Heart right ventricle (tissue), 16 donors: ENCODE measurements at regions not wholly inside any gene's neighbourhood (a gene's known extent, or its start where the extent isn't known, plus 50 kb on each side); places are given as distances from the start of the nearest gene placed in this dataset.

ENCODE experiments used
- ATAC-seq, 8 donors: fragments of 200-7000 bp; cut with Tn5 transposase; one replicate each; pipeline ENCODE4 v1.9.1; 2020; ENCODE audit warnings: mild to moderate bottlenecking in 8 of 8, moderate library complexity in 8 of 8, moderate number of reproducible peaks in 1 of 8
- DNase-seq, 2 donors: peaks; one replicate each; pipeline ENCODE4 v3.0.0-alpha.2; 2020
- H3K27ac ChIP-seq, 10 donors: fragments of 200-600 bp; sonication (generic) in 2 of 10; one replicate each; pipeline versions ENCODE4 v1.5.0 to v1.8.0; 2020 to 2022; ENCODE audit warnings: mild to moderate bottlenecking in 3 of 10
- H3K27me3 ChIP-seq, 7 donors: fragments of 200-600 bp; one replicate each; pipeline ENCODE4 v1.8.0; 2021 to 2022; ENCODE audit warnings: mild to moderate bottlenecking in 2 of 7
- H3K36me3 ChIP-seq, 9 donors: fragments of 200-600 bp; sonication (generic) in 1 of 9; one replicate each; pipeline versions ENCODE4 v1.5.0 to v1.8.0; 2020 to 2022; ENCODE audit warnings: mild to moderate bottlenecking in 2 of 9
- H3K4me1 ChIP-seq, 9 donors: fragments of 200-600 bp; sonication (generic) in 1 of 9; one replicate each; pipeline versions ENCODE4 v1.5.0 to v1.8.0; 2020 to 2022; ENCODE audit warnings: mild to moderate bottlenecking in 4 of 9
- H3K4me3 ChIP-seq, 10 donors: fragments of 200-600 bp; sonication (generic) in 2 of 10; one replicate each; pipeline versions ENCODE4 v1.5.0 to v1.8.0; 2020 to 2022; ENCODE audit warnings: mild to moderate bottlenecking in 7 of 10, moderate library complexity in 2 of 10
- H3K9me3 ChIP-seq, 11 donors: fragments of 200-600 bp in 10 of 11; sonication (generic) in 2 of 11; one replicate each; pipeline versions ENCODE4 v1.5.0 to v1.8.0; 2013 to 2022; ENCODE audit warnings: mild to moderate bottlenecking in 2 of 11, control low read depth in 1 of 11, moderate library complexity in 1 of 11
- WGBS, 2 donors: extraction: QIAGEN DNeasy Blood & Tissue Kit; methylation state at CpG; one replicate each; pipeline ENCODE4 v1.1.7; 2013; ENCODE audit warnings: inconsistent platforms in 1 of 2; 5-methylcytosine and 5-hydroxymethylcytosine counted together
- intact Hi-C, 10 donors: fragments of 100-400 bp; cut with DNase I; formaldehyde crosslinking; loops; one replicate each; pipeline versions ENCODE4 v1.11.1 to v1.14.2; 2022
- TF ChIP-seq, protein P1 (sequence below), 9 donors: fragments of 200-600 bp; sonication (generic) in 2 of 9; IDR thresholded peaks; one replicate each; pipeline versions ENCODE4 v1.5.0 to v1.8.0; 2021 to 2022; ENCODE audit warnings: antibody characterized with exemption in 9 of 9, mild to moderate bottlenecking in 5 of 9, moderate library complexity in 1 of 9
- donor health status: Arrhythmogenic right ventricular cardiomyopathy.
- donor health status: ischemic (EF 13 %, LVEDD 7.1; RV severe dilation, severe dysfunction).
- donor health status: healthy with polysubstance abuse.
- donor health status: DM: no; HTN: yes; CAD: no.
- donor health status: DM: no; HTN: no; CAD: no.
- donor health status: ischemic (EF 25% LVEDD 6.9; RV normal size, moderate dysfunction).
- donor health status: ischemic (EF 25% LVEDD 5.7; RV mildly dilated, moderate dysfunction).
- donor health status: healthy.
- donor health status: DM: yes; HTN: yes; CAD: no.
- donor health status: Ischemic cardiomyopathy.
- donor health status: ischemic (EF 35%, LVEDD 5.7; RV mildly dilated, moderate dysfunction).
- donor health status: nonischemic (EF 11% LVEDD 7.7; RV severe dilation, severe dysfunction).
- donor health status: DM: yes; HTN: yes; CAD: no.
- donor health status: PGD.
- donor health status: ischemic (EF 29% LVEDD 5.4; RV normal size, mild dysfunction).
- donor health status: nonischemic (EF 23%, LVEDD 6.1; RV moderate dilation, normal function).

DNA sequence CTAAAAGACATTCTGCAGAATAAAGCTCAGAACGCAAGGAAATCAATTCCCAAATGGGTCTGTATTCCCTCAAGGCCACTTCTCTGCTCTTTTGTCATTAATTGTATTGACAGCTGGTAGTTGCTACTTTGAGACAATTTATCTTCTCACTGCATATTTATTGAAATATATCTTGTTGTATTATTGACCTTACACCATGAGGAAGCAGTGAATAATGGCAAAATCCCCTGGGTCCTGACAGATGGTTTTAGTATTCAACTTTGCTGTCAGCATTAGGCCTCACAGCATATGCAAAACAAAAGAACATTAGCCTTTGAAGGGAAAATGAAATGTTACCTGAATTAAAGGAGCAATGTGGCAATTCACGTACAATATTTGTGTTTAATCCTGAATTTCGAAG, 406.1 kb upstream of the TRAM1L1 start:
- peaks cover 0 to 3% (median 0%) of the 10 kb centered on the region in 9 donors for H3K4me1 ChIP-seq
- no peak overlapping the region for H3K27ac ChIP-seq
- peak in 1 of 8 donors; percentile 68 for ATAC-seq
- TF ChIP-seq, protein P1, sequence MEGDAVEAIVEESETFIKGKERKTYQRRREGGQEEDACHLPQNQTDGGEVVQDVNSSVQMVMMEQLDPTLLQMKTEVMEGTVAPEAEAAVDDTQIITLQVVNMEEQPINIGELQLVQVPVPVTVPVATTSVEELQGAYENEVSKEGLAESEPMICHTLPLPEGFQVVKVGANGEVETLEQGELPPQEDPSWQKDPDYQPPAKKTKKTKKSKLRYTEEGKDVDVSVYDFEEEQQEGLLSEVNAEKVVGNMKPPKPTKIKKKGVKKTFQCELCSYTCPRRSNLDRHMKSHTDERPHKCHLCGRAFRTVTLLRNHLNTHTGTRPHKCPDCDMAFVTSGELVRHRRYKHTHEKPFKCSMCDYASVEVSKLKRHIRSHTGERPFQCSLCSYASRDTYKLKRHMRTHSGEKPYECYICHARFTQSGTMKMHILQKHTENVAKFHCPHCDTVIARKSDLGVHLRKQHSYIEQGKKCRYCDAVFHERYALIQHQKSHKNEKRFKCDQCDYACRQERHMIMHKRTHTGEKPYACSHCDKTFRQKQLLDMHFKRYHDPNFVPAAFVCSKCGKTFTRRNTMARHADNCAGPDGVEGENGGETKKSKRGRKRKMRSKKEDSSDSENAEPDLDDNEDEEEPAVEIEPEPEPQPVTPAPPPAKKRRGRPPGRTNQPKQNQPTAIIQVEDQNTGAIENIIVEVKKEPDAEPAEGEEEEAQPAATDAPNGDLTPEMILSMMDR (IDR thresholded peaks at IDR 0.05) = no peak
- WGBS, 2 donors = 52 to 53% methylated on average over 3 of the region's 3 CpGs
- intact Hi-C loops = no loop called here
- no peak overlapping the region for H3K4me3 ChIP-seq
- no peaks in the 10 kb centered on the region for H3K9me3 ChIP-seq
- H3K36me3 ChIP-seq = no peaks in the 10 kb centered on the region
- no peaks in the 10 kb centered on the region for H3K27me3 ChIP-seq
- no peak for DNase-seq

DNA sequence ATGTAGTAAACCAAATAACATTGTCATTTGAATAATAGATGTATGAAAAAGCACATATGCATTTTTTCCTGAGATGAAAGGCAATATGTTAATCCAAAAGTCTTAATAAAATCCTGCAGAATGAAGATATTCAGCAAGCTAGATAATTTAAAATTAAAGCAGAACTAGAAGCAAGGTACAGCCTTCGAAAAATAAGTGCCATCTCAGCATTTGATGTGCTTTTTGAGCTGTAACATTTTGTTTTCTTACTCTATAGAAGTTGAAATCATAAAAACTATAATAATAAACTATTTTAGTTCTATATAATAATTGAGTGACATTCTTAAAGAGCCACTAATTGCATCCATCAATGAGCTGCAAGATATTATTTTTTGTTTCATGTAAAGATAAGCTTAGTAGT, 410.4 kb upstream of the TRAM1L1 start:
- no peak overlapping the region for H3K27ac ChIP-seq

DNA sequence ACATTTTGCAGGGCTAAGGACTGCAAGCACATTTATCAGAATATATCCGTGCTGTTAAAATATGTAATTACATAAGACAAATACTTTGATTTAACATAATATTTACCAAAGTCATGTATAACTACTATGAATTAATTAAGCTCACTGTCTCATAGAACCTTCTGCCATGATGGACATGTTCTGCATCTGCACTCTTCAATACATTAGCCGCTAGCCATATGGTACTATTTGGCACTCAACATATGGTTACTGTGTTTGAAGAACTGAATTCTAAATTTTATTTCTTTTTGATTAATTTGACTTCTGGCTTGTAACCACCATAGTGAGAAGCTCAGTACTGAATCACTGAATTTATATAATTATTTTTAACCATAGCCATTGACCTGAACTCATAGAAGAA, 427.0 kb upstream of the TRAM1L1 start:
- Histone ChIP-seq H3K27me3 (no peaks in the 10 kb centered on the region), H3K27ac (no peak overlapping the region), H3K9me3 (peaks cover 0 to 2% (median 0%) of the 10 kb centered on the region in 11 donors), H3K4me1 (no peaks in the 10 kb centered on the region), H3K36me3 (no peaks in the 10 kb centered on the region), H3K4me3 (no peak overlapping the region)
- DNase-seq = no peak
- no peak for ATAC-seq
- WGBS, 2 donors = 93 to 94% methylated on average over 2 of the region's 2 CpGs
- intact Hi-C loops = no loop called here
- TF ChIP-seq, protein P1 (IDR thresholded peaks at IDR 0.05) = no peak

More for the DNA sequence above, 410.4 kb upstream of the TRAM1L1 start:
- 77 to 88% methylated on average over 1 of the region's 1 CpG for WGBS, 2 donors
- no peaks in the 10 kb centered on the region for H3K36me3 ChIP-seq
- intact Hi-C loops = no loop called here
- no peak for ATAC-seq
- H3K4me3 ChIP-seq = no peak overlapping the region
- TF ChIP-seq, protein P1 (IDR thresholded peaks at IDR 0.05) = no peak
- H3K9me3 ChIP-seq = no peaks in the 10 kb centered on the region
- no peaks in the 10 kb centered on the region for H3K27me3 ChIP-seq
- no peak for DNase-seq
- peaks cover 0 to 2% (median 0%) of the 10 kb centered on the region in 9 donors for H3K4me1 ChIP-seq

DNA sequence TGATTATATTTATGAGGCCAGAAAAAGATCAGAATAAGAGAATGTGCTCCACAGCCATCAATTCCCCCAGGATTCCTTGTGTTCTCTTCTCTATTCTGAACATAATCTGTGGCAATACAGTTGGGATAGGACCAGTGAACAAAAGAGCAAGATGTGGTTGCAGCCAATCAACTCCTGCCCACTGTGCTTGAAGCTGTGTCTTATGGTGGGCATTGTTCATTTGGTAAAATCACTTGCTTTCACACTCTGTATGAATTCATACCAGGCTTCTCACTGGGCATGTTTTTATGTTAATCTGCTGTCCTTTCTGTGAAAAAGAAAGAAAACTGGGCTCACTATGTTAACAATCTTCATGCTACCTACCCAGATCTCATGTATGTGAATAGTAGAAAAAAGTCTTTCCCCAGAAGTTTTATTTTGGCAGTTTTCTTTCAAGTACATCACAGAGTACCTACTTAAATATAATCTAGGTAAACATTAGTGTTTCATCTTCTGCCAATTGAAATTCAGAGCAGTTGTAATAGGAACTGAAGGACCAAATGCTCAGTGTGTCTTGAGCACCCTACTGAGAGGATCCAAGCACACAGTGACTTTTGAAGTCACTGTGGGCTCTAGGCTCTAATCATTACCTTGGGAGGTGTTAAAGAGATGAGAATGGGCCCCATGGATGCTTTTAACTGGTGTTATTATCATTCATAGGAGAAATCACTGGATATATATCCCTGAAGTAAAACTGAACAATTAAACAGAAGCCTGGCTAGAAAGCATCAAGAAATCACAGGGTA, 429.2 kb upstream of the TRAM1L1 start:
- intact Hi-C loops = no loop called here

More for the DNA sequence above, 429.2 kb upstream of the TRAM1L1 start:
- Histone ChIP-seq H3K4me1 (no peaks in the 10 kb centered on the region), H3K27me3 (no peaks in the 10 kb centered on the region), H3K9me3 (peaks cover 0 to 18% (median 0%) of the 10 kb centered on the region in 11 donors), H3K27ac (no peak overlapping the region), H3K36me3 (no peaks in the 10 kb centered on the region), H3K4me3 (no peak overlapping the region)
- no peak for ATAC-seq
- no peak for DNase-seq
- TF ChIP-seq, protein P1 (IDR thresholded peaks at IDR 0.05) = no peak
